Activated CD8-positive, alpha-beta memory T cell treated with anti-CD3 and anti-CD28 coated beads, Interleukin-2, amount 50 U/mL, for 1 hour (primary cell): ENCODE measurements at regions not wholly inside any gene's neighbourhood (a gene's known extent, or its start where the extent isn't known, plus 50 kb on each side); places are given as distances from the start of the nearest gene placed in this dataset.
"Not testable (repeated sequence)": the region's sequence is repeated elsewhere in the genome, so short reads cannot be mapped to it uniquely, and the experiment has no call there.

Source experiments
- DNase-seq: peaks from one replicate; pipeline ENCODE4 v3.0.0-alpha.2; 2020; ENCODE audit errors: extremely low read depth

- DNase-seq = no peak
Measured at GRCh38 chr3:177705976-177706823, 508.9 kb upstream of the TBL1XR1 start.

GRCh38 chr3:177709470-177709869, 512.2 kb upstream of the TBL1XR1 start:
- DNase-seq = not testable (repeated sequence)

- no peak for DNase-seq
Measured at GRCh38 chr3:177710506-177710905, 513.2 kb upstream of the TBL1XR1 start.

GRCh38 chr3:177711637-177712036, 514.4 kb upstream of the TBL1XR1 start:
- DNase-seq = no peak

- DNase-seq = no peak
Measured at GRCh38 chr3:177713928-177714900, 516.9 kb upstream of the TBL1XR1 start.

GRCh38 chr3:177714945-177715344, 517.7 kb upstream of the TBL1XR1 start:
- no peak for DNase-seq

- DNase-seq = no peak
Measured at GRCh38 chr3:177715980-177716379, 518.7 kb upstream of the TBL1XR1 start.

- DNase-seq = not testable (repeated sequence)
Measured at GRCh38 chr3:177720927-177721326, 523.6 kb upstream of the TBL1XR1 start.

- DNase-seq = no peak
Measured at GRCh38 chr3:177721864-177722785, 524.8 kb upstream of the TBL1XR1 start.

GRCh38 chr3:177724020-177724638, 526.8 kb upstream of the TBL1XR1 start:
- no peak for DNase-seq

- no peak for DNase-seq
Measured at GRCh38 chr3:177725165-177725564, 527.9 kb upstream of the TBL1XR1 start.

- no peak for DNase-seq
Measured at GRCh38 chr3:177726807-177727206, 529.5 kb upstream of the TBL1XR1 start.

- DNase-seq = no peak
Measured at GRCh38 chr3:177729956-177730681, 532.8 kb upstream of the TBL1XR1 start.

- no peak for DNase-seq
Measured at GRCh38 chr3:177730814-177731213, 533.5 kb upstream of the TBL1XR1 start.

GRCh38 chr3:177731644-177732268, 534.5 kb upstream of the TBL1XR1 start:
- no peak for DNase-seq

GRCh38 chr3:177733233-177733632, 536.0 kb upstream of the TBL1XR1 start:
- DNase-seq = no peak

GRCh38 chr3:177733936-177734335, 536.7 kb upstream of the TBL1XR1 start:
- no peak for DNase-seq

- DNase-seq = no peak
Measured at GRCh38 chr3:177735431-177735830, 538.1 kb upstream of the TBL1XR1 start.

GRCh38 chr3:177739461-177739860, 542.2 kb upstream of the TBL1XR1 start:
- DNase-seq = no peak

GRCh38 chr3:177740254-177740653, 543.0 kb upstream of the TBL1XR1 start:
- no peak for DNase-seq
